Upper lobe of left lung (tissue), 4 donors: ENCODE measurements at regions not wholly inside any gene's neighbourhood (a gene's known extent, or its start where the extent isn't known, plus 50 kb on each side); places are given as distances from the start of the nearest gene placed in this dataset.

Experiments
- CTCF ChIP-seq, 6 experiments: fragments of 450-650 bp in 4 of 6; fragments of 200-600 bp in 2 of 6; sonication (generic) in 2 of 6; IDR thresholded peaks; one replicate each; pipeline ENCODE4 v1.5.1; 2016 to 2019; ENCODE audit warnings: antibody characterized with exemption in 6 of 6
- EP300 ChIP-seq, 4 donors: sonication (generic); formaldehyde crosslinking; IDR thresholded peaks; one replicate each; pipeline ENCODE4 v1.5.1; 2017; ENCODE audit warnings: antibody characterized with exemption in 4 of 4, control low read depth in 2 of 4
- POLR2A ChIP-seq, 4 donors: fragments of 450-650 bp; IDR thresholded peaks; one replicate each; pipeline ENCODE4 v1.5.1; 2016 to 2017; ENCODE audit warnings: antibody characterized with exemption in 4 of 4, mild to moderate bottlenecking in 2 of 4
- POLR2AphosphoS5 ChIP-seq, 2 donors: sonication (generic); formaldehyde crosslinking; IDR thresholded peaks; one replicate each; pipeline ENCODE4 v1.5.1; 2017; ENCODE audit warnings: antibody characterized with exemption in 2 of 2

GRCh38 chr20:39574061-39574460 lies 611.9 kb downstream of the DHX35 start:
- TF ChIP-seq CTCF (IDR thresholded peaks at IDR 0.05) (no peak), POLR2A (IDR thresholded peaks at IDR 0.05) (no peak), EP300 (IDR thresholded peaks at IDR 0.05) (no peak), POLR2AphosphoS5 (IDR thresholded peaks at IDR 0.05) (no peak)
